NCI-H82 treated with DMSO at 0.1 percent for 48 hours (cell line): ENCODE measurements at regions not wholly inside any gene's neighbourhood (a gene's known extent, or its start where the extent isn't known, plus 50 kb on each side); places are given as distances from the start of the nearest gene placed in this dataset.

ENCODE experiments used
- DNase-seq: peaks from one replicate; lab custom pipeline; 2025; ENCODE audit not compliant: unreplicated experiment; lab: John Stamatoyannopoulos, UW

DNA sequence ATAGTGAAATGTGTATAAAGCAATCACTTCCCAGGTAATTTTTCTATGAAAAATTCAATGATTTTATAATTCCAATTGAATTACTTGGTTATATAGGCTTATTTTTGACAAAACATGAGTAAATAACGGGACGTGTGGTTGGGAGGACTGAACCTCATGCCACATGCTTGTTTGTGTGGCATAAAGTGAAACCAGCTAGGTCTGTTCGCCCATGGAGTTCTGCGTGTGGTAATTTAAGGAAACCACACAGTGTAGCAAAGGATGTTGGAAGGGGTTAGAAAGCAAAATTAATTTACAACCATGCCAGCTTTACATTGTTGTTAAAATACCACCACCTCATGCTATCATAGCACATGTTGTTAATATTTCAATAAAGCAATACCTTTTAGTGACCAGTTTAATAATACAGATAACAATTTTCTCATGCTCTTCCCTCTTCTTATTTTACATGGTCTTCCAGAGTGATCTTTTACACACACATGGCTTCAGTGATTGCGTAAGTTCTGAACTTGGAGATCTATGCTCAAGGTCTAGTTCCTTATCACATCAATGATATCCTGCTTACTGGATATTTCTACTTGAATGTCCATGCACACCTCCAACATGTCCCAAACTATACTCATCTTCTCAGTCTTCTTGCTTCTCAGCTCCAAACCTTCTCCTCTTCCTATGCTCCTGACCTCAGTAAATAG is 156.4 kb upstream of the ITGA4 start:
- DNase-seq, result no peak

GRCh38 chr2:181304011-181304844 is 153.0 kb upstream of the ITGA4 start:
- DNase-seq, result no peak

DNA sequence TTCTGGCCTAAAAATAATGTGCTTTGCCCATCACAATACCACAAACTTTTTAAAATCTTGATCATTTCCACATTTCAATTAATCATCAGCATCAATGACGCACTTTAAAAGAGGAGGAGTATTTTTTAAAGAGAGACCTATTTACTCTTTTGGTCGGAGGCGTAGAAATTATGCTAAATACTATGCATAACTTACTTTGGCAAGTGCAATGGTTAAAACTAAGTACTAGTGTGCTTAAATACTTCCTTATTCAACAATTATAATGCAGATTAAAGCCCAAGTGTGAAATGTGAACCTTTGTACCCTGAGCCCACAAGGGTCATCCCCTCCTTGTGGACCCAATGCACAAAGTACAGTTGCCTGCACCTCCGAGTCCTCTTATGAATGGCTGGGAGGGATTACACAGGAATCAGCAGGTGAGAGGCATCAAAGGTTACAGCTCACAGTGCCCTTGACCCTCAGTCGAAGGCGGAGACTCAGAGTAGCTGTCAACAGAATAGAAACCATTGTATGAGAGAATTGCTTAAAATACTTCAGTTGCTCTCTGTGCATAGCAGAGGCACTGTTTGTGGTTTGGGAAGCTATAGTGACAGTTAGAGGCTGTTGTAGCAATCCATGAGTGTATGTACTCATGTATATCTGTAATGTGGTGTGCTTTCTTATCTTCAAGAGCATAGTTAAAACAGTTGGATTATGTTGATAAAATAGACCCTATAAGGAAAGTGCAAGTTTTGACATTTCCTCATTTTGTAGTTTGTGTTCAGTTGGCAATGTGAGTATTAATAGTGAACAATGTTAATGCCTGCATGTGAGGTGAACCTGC is 151.7 kb upstream of the ITGA4 start:
- DNase-seq, result no peak

GRCh38 chr2:181306785-181307184 is 150.4 kb upstream of the ITGA4 start:
- DNase-seq, result no peak

DNA sequence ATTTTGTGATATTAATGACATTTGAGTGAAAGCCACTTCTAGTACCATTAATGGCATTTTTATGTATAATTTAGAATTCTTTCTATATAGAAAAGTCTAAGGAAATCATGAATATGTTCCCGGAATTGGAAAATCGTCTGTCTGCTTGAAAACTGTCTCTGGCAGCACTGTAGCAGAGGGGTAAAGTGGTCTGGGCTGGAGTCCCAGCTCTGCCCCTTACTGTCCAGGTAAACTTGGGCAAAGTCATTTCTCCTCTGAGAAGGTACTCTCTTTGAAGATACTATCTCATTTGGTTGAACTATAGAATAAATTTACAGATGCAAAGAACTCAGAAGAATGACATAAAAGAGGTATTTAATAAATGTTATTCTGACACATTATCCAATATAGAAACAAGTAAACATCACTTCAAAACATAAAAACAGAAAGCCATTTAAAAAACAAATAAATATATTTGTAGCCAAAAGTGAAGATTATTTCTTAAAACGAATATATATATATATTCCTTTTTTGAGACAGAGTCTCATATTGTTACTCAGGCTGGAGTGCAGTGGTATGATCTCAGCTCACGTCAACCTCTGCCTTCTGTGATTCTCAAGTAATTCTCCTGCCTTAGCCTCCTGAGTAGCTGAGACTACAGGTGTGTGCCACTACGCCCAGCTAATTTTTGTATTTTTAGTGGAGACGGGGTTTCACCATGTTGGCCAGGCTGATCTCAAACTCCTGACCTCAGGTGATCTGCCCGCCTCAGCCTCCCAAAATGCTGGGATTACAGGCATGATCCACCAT is 149.8 kb upstream of the ITGA4 start:
- DNase-seq, result no peak

- no peak for DNase-seq
Observed at GRCh38 chr2:181308766-181309515, 148.2 kb upstream of the ITGA4 start.

DNA sequence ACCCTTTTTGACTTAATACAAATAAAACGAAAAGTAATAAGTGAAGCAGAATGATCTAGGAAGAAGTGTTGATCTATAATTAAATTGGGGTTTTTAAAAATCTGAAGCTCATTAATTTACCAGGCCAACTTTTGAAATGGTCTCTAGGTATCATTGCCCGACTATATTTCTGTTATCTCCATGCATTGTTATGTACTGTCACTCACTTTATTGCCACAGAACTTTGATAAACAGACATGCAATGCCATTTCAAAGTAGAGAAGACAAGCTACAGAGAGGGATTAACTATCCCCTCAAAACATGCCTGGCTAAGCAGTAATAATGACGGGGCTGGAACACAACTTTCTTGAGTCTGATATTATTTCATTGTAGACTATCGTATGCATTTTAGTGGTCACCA is 147.6 kb upstream of the ITGA4 start:
- no peak for DNase-seq

- no peak for DNase-seq
Observed at GRCh38 chr2:181310967-181311366, 146.2 kb upstream of the ITGA4 start.

- no peak for DNase-seq
Observed at GRCh38 chr2:181311837-181312236, 145.3 kb upstream of the ITGA4 start.

- no peak for DNase-seq
Observed at GRCh38 chr2:181312515-181312927, 144.7 kb upstream of the ITGA4 start.

DNA sequence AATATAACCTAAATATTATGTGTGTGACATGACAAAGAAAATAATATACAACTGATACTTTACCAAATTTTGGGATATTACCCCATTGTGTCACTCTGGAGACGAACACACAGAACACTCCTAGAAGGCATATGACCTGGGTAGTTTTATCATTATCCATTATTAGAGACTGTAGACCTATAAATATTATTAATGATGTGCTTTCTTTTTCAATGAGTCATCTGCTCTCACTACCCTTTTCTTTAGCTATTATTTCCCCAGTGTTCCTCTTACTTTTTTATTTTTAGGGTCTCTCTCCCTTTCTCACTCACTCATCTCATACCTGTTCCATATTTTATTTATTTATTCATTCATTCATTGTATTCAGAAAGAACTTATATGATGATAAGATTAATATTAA is 143.3 kb upstream of the ITGA4 start:
- DNase-seq, result no peak

- DNase-seq, result no peak
Observed at GRCh38 chr2:181314551-181314950, 142.6 kb upstream of the ITGA4 start.

- DNase-seq, result no peak
Observed at GRCh38 chr2:181317511-181317910, 139.7 kb upstream of the ITGA4 start.

DNA sequence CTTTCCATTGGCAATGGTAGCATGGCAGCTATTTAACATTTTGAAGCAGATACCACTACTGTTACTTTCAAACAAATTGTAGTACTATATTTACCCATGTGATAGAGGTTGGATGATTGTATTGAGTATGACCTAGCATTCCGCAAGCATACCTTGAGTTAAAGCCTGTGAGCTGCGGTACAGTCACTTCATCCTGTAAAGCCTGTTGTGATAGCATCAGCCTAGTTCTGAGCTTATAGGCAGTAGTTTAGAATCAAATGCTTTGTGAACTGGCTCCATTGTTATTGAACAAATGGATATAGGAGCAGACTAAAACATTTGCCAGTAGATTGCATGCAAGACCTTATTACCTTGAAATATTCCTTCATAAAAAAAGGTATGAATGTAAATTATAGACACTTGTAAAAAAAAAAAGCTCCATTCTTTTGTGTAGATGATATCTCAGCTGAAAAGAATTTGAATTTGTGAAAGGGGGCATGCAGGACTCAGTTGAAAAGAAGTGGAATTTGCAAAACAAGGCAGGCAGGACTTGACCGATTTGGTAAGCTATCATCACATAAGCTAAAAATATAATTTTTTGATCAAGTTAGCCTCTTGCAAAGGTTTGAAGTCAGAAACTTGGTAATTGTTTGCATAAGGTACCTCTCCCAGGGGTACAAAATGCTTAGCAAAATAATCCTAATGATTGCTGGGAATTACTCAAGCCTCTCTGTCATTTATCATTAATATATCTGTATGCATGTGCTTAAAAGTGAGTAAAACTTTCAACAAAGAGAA is 138.5 kb upstream of the ITGA4 start:
- DNase-seq, result no peak

DNA sequence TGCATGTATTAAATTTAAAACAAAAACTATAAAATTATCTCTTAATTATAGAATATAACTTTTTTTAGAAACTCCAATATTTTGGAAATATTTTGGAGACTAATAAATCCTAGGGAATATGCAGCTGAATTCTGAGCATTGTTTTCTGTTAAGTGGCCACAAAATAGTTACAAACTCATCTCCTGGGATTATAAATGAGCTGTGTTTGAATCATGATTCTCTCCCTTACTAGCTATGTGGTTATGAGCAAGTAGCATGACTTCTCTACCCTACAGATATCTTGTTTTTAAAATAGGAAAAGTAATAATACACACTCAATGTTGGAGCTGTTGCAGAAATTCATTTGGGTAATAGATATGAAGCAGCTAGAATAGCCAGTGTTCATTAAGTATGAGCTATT is 137.9 kb upstream of the ITGA4 start:
- DNase-seq, result no peak

DNA sequence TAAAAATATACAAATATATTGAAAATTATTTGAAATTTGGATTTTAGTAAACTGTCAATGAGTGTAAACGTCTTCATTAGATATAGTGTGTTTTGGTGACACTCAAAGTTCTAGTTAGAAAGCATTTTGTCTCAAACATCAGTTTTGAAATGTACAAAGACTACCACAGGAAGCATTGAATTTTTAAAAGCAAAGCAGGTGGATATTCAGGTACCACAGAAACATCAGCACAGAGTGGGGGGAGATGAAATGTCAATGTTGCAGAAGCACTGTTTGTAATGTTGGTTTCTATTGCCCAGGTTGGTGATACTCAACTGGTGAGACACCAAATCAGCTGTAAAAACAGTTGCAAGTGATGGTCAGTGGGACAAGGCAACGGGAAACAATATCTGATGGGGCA is 136.5 kb upstream of the ITGA4 start:
- no peak for DNase-seq

DNA sequence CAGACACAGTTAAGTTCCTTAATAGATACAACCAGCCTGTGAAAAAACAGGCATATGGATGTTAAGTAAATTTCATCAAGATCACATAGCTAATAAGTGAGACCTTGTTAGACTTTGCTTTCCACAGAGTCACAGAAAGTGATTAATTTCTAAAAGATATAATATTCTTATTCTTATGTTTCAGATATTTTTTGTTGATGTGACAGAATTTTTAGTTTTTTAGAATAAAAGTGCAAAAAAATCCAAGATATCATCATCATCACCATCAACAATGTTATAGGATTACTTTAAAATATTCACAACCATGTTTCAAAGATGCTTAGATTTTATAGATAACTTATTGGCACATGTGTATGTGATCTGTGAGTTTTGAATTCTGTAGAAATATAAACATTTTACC is 132.3 kb upstream of the ITGA4 start:
- no peak for DNase-seq

DNA sequence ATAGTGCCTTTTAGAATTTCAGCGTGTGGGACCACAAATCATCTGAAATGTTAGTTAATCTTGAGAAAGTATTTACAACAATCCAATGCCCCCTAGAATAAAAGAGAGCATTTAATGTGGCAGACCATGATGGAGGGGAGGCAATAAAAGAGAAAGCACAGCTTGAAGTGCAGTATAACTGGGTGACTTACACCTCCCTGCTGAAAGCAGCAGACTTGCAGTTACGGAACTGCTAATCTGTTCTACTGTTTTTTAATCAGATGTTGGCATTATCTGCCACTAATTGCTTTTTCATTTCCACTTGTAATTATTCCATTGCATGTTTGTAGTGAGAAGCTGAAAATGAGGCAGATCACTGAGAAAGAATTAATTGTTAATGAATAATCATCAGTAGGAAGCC is 130.5 kb upstream of the ITGA4 start:
- DNase-seq, result no peak

GRCh38 chr2:181330286-181330685 is 126.9 kb upstream of the ITGA4 start:
- no peak for DNase-seq
